ENCODE measurements at regions not wholly inside any gene's neighbourhood (a gene's known extent, or its start where the extent isn't known, plus 50 kb on each side); places are given as distances from the start of the nearest gene placed in this dataset.

- H3K27ac ChIP-seq (ENCODE audit: low read depth, low read length, poor library complexity, severe bottlenecking), result no peak overlapping the region
- CTCF ChIA-PET (ENCODE audit: unreplicated experiment), result no interaction called here
These were observed 572.1 kb upstream of the SALL1 start for GRCh38 chr16:51723036-51723724.

GRCh38 chr16:51722467-51722866, 571.4 kb upstream of the SALL1 start:
- H3K4me3 ChIP-seq (ENCODE audit: low read depth, low read length, poor library complexity, severe bottlenecking), result no peak overlapping the region
- intact Hi-C loops (cut with micrococcal nuclease; ENCODE audit: unreplicated experiment), result no loop called here
- H4K20me1 ChIP-seq (ENCODE audit: insufficient read depth, low read length), result no peaks in the 10 kb centered on the region
- H3K4me2 ChIP-seq (ENCODE audit: low read length), result no peak overlapping the region
- ChIA-PET POLR2A (interaction anchor here (0.7 kb wide), 1 partner anchor 183 kb away, joined by 5 read pairs; no protein-coding TSS in a partner anchor), CTCF (ENCODE audit: unreplicated experiment) (no interaction called here)
- TF ChIP-seq EZH2phosphoT487 (IDR thresholded peaks at IDR 0.05; ENCODE audit: borderline replicate concordance, low read depth, low read length) (no peak), CTCF (conservative IDR thresholded peaks at IDR 0.05; ENCODE audit: low read length) (no peak)
- DNase-seq (ENCODE audit: low spot score), result no peak
- no peak overlapping the region for H3K27ac ChIP-seq (ENCODE audit: low read depth, low read length, poor library complexity, severe bottlenecking)
- H3K36me3 ChIP-seq (ENCODE audit: insufficient read depth, low read length), result no peaks in the 10 kb centered on the region
- no peaks in the 10 kb centered on the region for H3K9me3 ChIP-seq (ENCODE audit: low read length)
- no peaks in the 10 kb centered on the region for H3K9me2 ChIP-seq (ENCODE audit: insufficient read depth, low read length)
- no TSS peak for BruUV-seq (replicated peaks)
- H3K79me2 ChIP-seq (ENCODE audit: insufficient read depth, low read depth, low read length), result no peaks in the 10 kb centered on the region
- H3K4me1 ChIP-seq (ENCODE audit: insufficient read depth, low read length, poor library complexity, severe bottlenecking), result no peaks in the 10 kb centered on the region
- H2AFZ ChIP-seq (ENCODE audit: low read length), result no peak overlapping the region

More at GRCh38 chr16:51723036-51723724, 572.1 kb upstream of the SALL1 start:
- Histone ChIP-seq H3K4me3 (ENCODE audit: low read depth, low read length, poor library complexity, severe bottlenecking) (no peak overlapping the region), H3K4me1 (ENCODE audit: insufficient read depth, low read length, poor library complexity, severe bottlenecking) (no peaks in the 10 kb centered on the region), H2AFZ (ENCODE audit: low read length) (no peak overlapping the region), H4K20me1 (ENCODE audit: insufficient read depth, low read length) (no peaks in the 10 kb centered on the region), H3K4me2 (ENCODE audit: low read length) (no peak overlapping the region), H3K9me2 (ENCODE audit: insufficient read depth, low read length) (no peaks in the 10 kb centered on the region), H3K9me3 (ENCODE audit: low read length) (no peaks in the 10 kb centered on the region), H3K36me3 (ENCODE audit: insufficient read depth, low read length) (no peaks in the 10 kb centered on the region), H3K79me2 (ENCODE audit: insufficient read depth, low read depth, low read length) (no peaks in the 10 kb centered on the region)
- TF ChIP-seq CTCF (conservative IDR thresholded peaks at IDR 0.05; ENCODE audit: low read length) (no peak), EZH2phosphoT487 (IDR thresholded peaks at IDR 0.05; ENCODE audit: borderline replicate concordance, low read depth, low read length) (no peak)
- POLR2A ChIA-PET, result no interaction called here
- DNase-seq (ENCODE audit: low spot score), result no peak
- intact Hi-C loops (cut with micrococcal nuclease; ENCODE audit: unreplicated experiment), result no loop called here
- BruUV-seq (replicated peaks), result no TSS peak

- Histone ChIP-seq H3K9me2 (ENCODE audit: insufficient read depth, low read length) (no peaks in the 10 kb centered on the region), H3K4me3 (ENCODE audit: low read depth, low read length, poor library complexity, severe bottlenecking) (no peak overlapping the region), H3K36me3 (ENCODE audit: insufficient read depth, low read length) (no peaks in the 10 kb centered on the region), H2AFZ (ENCODE audit: low read length) (no peak overlapping the region), H3K4me2 (ENCODE audit: low read length) (no peak overlapping the region), H3K4me1 (ENCODE audit: insufficient read depth, low read length, poor library complexity, severe bottlenecking) (no peaks in the 10 kb centered on the region), H3K79me2 (ENCODE audit: insufficient read depth, low read depth, low read length) (no peaks in the 10 kb centered on the region), H3K27ac (ENCODE audit: low read depth, low read length, poor library complexity, severe bottlenecking) (no peak overlapping the region), H3K9me3 (ENCODE audit: low read length) (no peaks in the 10 kb centered on the region), H4K20me1 (ENCODE audit: insufficient read depth, low read length) (no peaks in the 10 kb centered on the region)
- no peak for DNase-seq (ENCODE audit: low spot score)
- intact Hi-C loops (cut with micrococcal nuclease; ENCODE audit: unreplicated experiment), result no loop called here
- ChIA-PET CTCF (ENCODE audit: unreplicated experiment) (no interaction called here), POLR2A (no interaction called here)
- TF ChIP-seq EZH2phosphoT487 (IDR thresholded peaks at IDR 0.05; ENCODE audit: borderline replicate concordance, low read depth, low read length) (no peak), CTCF (conservative IDR thresholded peaks at IDR 0.05; ENCODE audit: low read length) (no peak)
- no TSS peak for BruUV-seq (replicated peaks)
These were observed 568.3 kb upstream of the SALL1 start for GRCh38 chr16:51719376-51719775.

Data from OCI-LY7 (cell line).